OCI-LY3 (cell line): ENCODE measurements at regions not wholly inside any gene's neighbourhood (a gene's known extent, or its start where the extent isn't known, plus 50 kb on each side); places are given as distances from the start of the nearest gene placed in this dataset.
"Not testable (repeated sequence)": the region's sequence is repeated elsewhere in the genome, so short reads cannot be mapped to it uniquely, and the experiment has no call there.

Experiments used
- H2AFZ ChIP-seq: fragments of 200-600, 300-600 bp; shearing (Covaris generic); 2 replicates; pipeline ENCODE4 v1.6.0; 2014; ENCODE audit warnings: antibody characterized with exemption, low read depth, low read length
- H3K27ac ChIP-seq: fragments of 200-600, 300-600 bp; sonication (generic); 2 replicates; pipeline ENCODE4 v1.5.1; 2014; ENCODE audit warnings: mild to moderate bottlenecking, low read length, moderate library complexity, mixed read lengths
- H3K27me3 ChIP-seq: fragments of 200-600, 300-600 bp; sonication (generic); 2 replicates; pipeline ENCODE4 v1.6.1; 2014; ENCODE audit warnings: low read depth, low read length, mixed read lengths
- H3K36me3 ChIP-seq: fragments of 200-600, 300-600 bp; sonication (generic); replicated peaks from 2 replicates; pipeline ENCODE3; 2014; ENCODE audit warnings: low read depth, low read length, mixed read lengths
- H3K4me1 ChIP-seq: fragments of 300-600, 200-600 bp; sonication (generic); 2 replicates; pipeline ENCODE4 v1.6.1; 2014; ENCODE audit warnings: low read length, mixed read lengths
- H3K4me2 ChIP-seq: fragments of 200-600, 300-600 bp; sonication (generic); 2 replicates; pipeline ENCODE4 v1.6.1; 2014; ENCODE audit warnings: low read length, mixed read lengths
- H3K4me3 ChIP-seq: fragments of 300-600, 200-600 bp; sonication (generic); 2 replicates; pipeline ENCODE4 v1.5.1; 2014; ENCODE audit warnings: antibody characterized with exemption, mild to moderate bottlenecking, low read length, moderate library complexity
- H3K79me2 ChIP-seq: fragments of 300-600, 200-600 bp; shearing (Covaris generic); 2 replicates; pipeline ENCODE4 v1.6.1; 2014; ENCODE audit warnings: mild to moderate bottlenecking, low read length, mixed read lengths
- H3K9ac ChIP-seq: fragments of 300-600, 200-600 bp; shearing (Covaris generic); 2 replicates; pipeline ENCODE4 v1.6.0; 2014; ENCODE audit warnings: mild to moderate bottlenecking, low read length, moderate library complexity
- H3K9me3 ChIP-seq: fragments of 200-600, 300-600 bp; shearing (Covaris generic); 2 replicates; pipeline ENCODE4 v1.6.1; 2014; ENCODE audit warnings: low read length, mixed read lengths; ENCODE audit not compliant: insufficient read depth
- H4K20me1 ChIP-seq: fragments of 200-600, 300-600 bp; sonication (generic); 2 replicates; pipeline ENCODE4 v1.6.1; 2016; ENCODE audit warnings: low read length, mixed read lengths; ENCODE audit not compliant: insufficient read depth
- CTCF ChIP-seq: fragments of 200-600, 300-600 bp; sonication (generic); IDR thresholded peaks from 2 replicates; pipeline ENCODE4 v1.5.1; 2014; ENCODE audit warnings: antibody characterized with exemption, low read length, low read depth
- EZH2phosphoT487 ChIP-seq: fragments of 200-600 bp; shearing (Covaris generic); IDR thresholded peaks from 2 replicates; pipeline ENCODE4 v1.6.1; 2018; ENCODE audit warnings: antibody characterized with exemption, mixed run types, low read depth

- Histone ChIP-seq H3K4me2 (no peak overlapping the region), H3K79me2 (no peaks in the 10 kb centered on the region), H3K36me3 (no peaks in the 10 kb centered on the region), H3K4me3 (no peak overlapping the region), H3K27me3 (peaks cover 5% of the 10 kb centered on the region; the same call in 1 of the 2 replicates), H3K27ac (no peak overlapping the region), H2AFZ (no peak overlapping the region), H4K20me1 (no peaks in the 10 kb centered on the region), H3K9me3 (no peaks in the 10 kb centered on the region), H3K4me1 (no peaks in the 10 kb centered on the region), H3K9ac (no peak overlapping the region)
- TF ChIP-seq CTCF (no peak), EZH2phosphoT487 (no peak)
These were observed 340.5 kb downstream of the VRK1 start for GRCh38 chr14:97137705-97138104.

GRCh38 chr14:97138801-97139200 is 341.6 kb downstream of the VRK1 start:
- Histone ChIP-seq H3K36me3 (no peaks in the 10 kb centered on the region), H3K4me2 (no peak overlapping the region), H3K9me3 (no peaks in the 10 kb centered on the region), H4K20me1 (no peaks in the 10 kb centered on the region), H3K27me3 (peaks cover 5% of the 10 kb centered on the region), H3K4me1 (no peaks in the 10 kb centered on the region), H3K9ac (no peak overlapping the region), H3K4me3 (no peak overlapping the region), H3K27ac (no peak overlapping the region), H3K79me2 (no peaks in the 10 kb centered on the region), H2AFZ (no peak overlapping the region)
- TF ChIP-seq CTCF = no peak
- TF ChIP-seq EZH2phosphoT487 = no peak

DNA sequence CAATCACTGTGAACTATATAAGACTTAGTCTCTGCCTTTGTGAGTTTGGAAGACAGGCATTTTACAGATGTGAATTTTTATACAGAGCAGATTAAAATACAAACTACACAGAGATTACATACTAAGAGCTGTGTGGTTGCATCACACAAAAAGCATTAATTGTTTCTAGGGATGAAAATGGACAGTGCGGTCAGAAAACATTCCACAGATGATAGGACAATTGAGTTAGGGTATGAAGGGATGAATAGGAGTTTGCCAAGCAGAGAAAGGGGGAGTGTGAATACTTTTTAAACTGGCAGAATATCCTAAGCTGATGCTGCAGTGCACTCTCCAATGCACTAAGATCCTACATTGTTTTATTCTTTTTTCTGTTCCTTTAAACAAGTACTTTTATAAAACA is 345.8 kb downstream of the VRK1 start:
- peaks cover 5% of the 10 kb centered on the region for H3K27me3 ChIP-seq
- H3K9ac ChIP-seq = no peak overlapping the region

DNA sequence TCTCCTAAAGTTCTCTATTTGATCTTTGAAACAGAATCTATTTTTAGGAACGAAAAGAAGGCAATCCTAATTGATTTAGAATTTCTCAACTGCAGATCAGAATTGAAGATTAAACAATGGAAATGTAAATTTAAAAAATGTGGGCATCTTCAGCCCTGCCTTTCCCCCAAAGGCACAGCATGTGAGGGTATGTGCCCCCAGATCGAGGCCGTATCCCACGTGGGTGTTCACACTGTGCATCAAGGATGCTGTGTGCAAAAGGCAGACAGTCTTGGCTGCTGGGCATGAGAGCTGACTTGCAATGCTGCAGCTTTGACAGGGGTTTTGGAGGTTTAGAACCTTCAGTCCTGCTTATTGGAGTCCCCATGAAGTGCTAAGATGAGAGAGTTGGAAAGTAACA is 346.3 kb downstream of the VRK1 start:
- Histone ChIP-seq H3K79me2 (no peaks in the 10 kb centered on the region), H3K4me2 (no peak overlapping the region), H3K4me1 (no peaks in the 10 kb centered on the region)

More for the DNA sequence above, 345.8 kb downstream of the VRK1 start:
- H3K4me1 ChIP-seq = no peaks in the 10 kb centered on the region
- H3K4me2 ChIP-seq = no peak overlapping the region
- H3K79me2 ChIP-seq = no peaks in the 10 kb centered on the region
- H2AFZ ChIP-seq = no peak overlapping the region
- no peaks in the 10 kb centered on the region for H3K9me3 ChIP-seq
- no peak overlapping the region for H3K4me3 ChIP-seq
- no peak overlapping the region for H3K27ac ChIP-seq
- H3K36me3 ChIP-seq = no peaks in the 10 kb centered on the region
- no peaks in the 10 kb centered on the region for H4K20me1 ChIP-seq
- no peak for TF ChIP-seq CTCF
- TF ChIP-seq EZH2phosphoT487 = no peak

DNA sequence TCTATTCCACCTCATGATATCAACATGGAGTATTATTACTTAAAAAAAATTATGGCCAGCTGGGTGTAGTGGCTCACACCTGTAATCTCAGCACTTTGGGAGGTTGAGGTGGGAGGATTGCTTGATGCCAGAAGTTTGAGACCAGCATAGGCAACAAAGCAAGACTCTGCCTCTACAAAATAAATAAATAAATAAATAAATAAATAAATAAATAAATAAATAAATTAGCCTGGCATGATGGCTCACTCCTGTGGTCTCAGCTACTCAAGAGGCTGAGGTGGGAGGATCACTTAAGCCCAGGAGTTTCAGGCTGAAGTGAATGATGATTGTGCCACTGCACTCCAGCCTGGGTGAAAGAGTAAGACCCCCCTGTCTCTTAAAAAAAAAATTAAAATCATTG is 350.8 kb downstream of the VRK1 start:
- not testable (repeated sequence) for H3K4me3 ChIP-seq, H3K4me2 ChIP-seq, H3K36me3 ChIP-seq, H3K79me2 ChIP-seq, H2AFZ ChIP-seq, H3K9me3 ChIP-seq, H3K27ac ChIP-seq, H3K4me1 ChIP-seq, H3K27me3 ChIP-seq, H4K20me1 ChIP-seq, H3K9ac ChIP-seq

More for the DNA sequence above, 346.3 kb downstream of the VRK1 start:
- Histone ChIP-seq H3K4me3 (no peak overlapping the region), H3K27ac (no peak overlapping the region), H3K9me3 (no peaks in the 10 kb centered on the region), H3K36me3 (no peaks in the 10 kb centered on the region), H4K20me1 (no peaks in the 10 kb centered on the region), H3K27me3 (peaks cover 5% of the 10 kb centered on the region), H2AFZ (no peak overlapping the region), H3K9ac (no peak overlapping the region)
- TF ChIP-seq CTCF = no peak
- TF ChIP-seq EZH2phosphoT487 = no peak
